ENCODE measurements at regions not wholly inside any gene's neighbourhood (a gene's known extent, or its start where the extent isn't known, plus 50 kb on each side); places are given as distances from the start of the nearest gene placed in this dataset.
"Not testable (repeated sequence)": the region's sequence is repeated elsewhere in the genome, so short reads cannot be mapped to it uniquely, and the experiment has no call there.

DNA sequence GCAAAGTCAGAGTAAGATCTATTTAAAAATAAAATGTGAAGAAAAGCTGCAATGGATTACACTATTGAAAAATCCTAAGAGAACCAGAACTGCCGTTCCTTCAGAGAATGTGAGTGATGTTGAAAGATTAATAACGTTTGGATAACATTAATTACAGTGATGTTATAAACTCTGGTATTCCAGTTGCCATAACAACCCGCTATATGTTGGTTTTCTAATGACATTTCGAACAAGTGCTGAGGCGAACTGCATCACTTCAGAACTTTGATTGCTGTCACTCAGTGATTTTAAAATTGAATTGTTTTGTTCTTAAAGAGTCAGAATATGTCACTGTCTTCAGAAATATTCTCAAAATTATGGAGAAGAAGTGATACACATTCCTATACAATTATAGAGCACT lies 89.4 kb upstream of the KIF2A start:
- DNase-seq (ENCODE audit: low spot score) = not testable (repeated sequence)

DNA sequence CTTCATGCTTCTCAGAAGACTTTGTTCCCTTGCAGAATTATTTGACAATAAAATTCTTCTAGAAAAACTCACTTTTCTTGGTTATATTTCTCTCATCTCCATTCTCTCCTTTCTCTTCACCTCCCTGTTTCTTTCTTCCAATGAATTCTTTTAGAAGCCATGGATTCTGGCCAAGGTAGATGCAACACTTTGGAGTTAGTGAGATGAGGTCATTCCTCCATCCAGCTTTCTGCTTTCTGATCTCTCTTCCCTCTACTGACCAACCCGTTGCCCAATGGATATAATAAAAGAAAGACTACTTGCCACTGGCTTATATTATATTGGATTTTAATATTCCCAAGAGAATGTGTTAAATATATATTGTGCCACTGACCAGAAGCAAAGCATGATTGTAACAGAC lies 88.9 kb upstream of the KIF2A start:
- DNase-seq (ENCODE audit: low spot score) = not testable (repeated sequence)

DNA sequence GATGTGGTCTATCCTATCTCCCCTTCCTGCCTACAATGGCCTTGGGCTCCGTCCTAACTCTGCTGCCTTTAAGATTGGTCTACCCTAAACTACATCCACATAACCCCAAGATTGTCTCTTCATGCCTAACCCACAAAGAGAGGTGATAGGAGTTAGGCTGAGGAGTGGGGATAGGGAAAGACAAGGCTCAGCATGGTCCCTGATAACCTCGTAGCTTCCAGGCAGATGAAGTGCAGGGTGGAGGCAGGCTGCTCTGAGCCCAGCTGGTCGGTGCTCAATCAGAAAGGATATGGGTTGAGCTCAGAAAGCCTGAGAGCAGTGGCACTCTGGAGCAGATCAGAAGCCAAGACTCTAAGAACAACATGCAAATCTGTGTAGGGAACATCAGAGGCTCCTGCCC lies 87.1 kb upstream of the KIF2A start:
- DNase-seq (ENCODE audit: low spot score) = not testable (repeated sequence)

DNA sequence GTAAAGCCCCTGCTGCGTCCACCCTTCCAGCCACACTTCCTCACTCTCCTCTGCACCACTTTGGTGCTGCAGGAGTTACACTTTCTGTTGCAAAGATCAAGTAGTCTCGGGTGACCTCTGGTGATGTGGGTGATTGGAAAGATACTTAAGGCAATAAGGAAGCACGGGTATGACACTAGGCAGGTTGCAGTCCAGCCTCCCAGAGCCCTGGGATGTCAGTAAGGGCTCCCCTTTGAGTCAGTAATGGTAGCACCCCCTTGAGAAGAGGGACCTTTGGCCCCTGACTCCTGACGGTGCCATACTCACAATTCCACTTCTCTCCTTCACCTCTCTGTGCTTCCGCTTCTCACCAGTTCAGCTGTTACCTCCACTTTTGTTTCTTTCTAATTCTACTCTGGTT lies 84.1 kb upstream of the KIF2A start:
- DNase-seq (ENCODE audit: low spot score) = not testable (repeated sequence)

DNA sequence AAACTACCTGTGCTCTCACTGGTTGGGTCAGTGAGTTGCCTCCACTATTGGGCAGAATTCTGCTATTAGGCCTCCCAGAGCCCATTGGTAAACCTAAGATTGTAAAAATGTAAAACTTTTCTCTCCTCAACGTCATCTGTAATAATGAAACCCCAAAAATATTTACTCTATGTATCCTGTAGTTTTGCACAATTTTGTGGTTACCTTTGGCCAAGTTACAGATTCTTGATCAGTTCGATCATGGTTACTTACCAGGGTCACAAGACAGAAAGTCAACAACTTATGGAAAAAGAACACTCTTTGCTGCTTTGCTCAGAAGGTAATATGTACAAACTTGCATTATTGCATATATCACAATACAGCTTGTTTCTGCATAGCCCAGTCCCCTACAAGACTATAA lies 83.7 kb upstream of the KIF2A start:
- not testable (repeated sequence) for DNase-seq (ENCODE audit: low spot score)

DNA sequence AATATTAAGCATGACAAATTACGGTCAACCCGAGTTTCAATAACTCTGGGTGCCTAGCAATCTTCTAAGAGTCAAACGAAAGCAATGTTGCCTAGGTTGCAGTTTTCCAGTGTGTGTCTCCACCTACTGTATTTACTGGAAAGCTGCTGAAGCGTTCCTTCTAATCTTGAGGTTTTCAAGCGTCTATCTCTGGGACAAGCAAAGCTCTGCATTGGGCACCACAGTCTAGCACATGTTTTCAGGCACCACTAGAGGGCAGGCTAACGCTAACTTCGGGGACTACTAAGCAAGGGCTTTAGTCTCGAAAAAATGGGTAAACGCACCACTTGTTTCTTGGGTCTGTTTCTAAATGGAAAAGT lies 82.7 kb upstream of the KIF2A start:
- DNase-seq (ENCODE audit: low spot score) = not testable (repeated sequence)

DNA sequence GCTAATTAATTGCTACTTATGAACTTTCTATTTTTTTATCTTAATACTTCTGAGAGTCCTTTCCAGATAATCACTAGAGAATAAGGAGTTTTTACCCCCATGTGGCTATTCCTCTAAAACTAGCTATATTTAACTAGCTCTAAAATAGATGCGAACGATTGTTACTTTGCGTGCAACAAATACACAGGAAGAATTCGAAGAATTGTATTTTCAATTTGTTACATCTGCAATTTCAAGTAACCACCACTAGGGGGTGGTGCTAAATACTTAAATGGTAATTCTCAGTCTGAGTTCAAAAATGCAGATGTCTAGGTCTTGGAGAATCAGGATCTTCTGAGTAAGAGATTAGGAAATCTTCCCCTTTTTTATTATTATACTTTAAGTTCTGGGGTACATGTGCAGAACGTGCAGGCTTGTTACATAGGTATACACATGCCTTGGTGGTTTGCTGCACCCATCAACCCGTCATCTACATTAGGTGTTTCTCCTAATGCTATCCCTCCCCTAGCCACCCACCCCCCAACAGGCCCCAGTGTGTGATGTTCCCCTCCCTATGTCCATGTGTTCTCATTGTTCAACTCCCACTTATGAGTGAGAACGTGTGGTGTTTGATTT lies 80.9 kb upstream of the KIF2A start:
- DNase-seq (ENCODE audit: low spot score) = not testable (repeated sequence)

DNA sequence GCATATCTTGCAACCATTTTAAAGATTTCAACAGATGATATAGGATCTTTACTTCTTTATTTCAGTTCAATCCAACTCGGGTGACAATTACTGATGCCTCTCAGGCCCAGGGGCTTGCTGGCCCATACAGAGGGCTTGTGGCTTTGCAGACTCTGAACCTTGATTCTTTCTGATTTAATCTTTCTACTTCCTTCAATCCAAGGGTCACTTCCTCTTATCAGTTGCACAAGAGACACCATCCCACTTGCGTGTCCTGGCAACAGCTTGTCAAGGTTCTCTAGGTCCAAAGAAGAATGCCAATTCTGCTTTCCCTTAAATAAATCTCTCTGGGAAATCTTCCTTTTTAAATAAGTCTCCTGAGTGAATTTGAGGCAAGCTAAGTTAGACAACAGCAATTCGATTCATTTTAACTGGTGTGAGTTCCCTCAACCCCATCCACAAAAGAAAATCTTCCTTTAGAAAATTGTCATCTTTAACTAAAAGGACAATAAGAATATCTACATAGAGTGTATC lies 75.1 kb upstream of the KIF2A start:
- DNase-seq (ENCODE audit: low spot score) = not testable (repeated sequence)

DNA sequence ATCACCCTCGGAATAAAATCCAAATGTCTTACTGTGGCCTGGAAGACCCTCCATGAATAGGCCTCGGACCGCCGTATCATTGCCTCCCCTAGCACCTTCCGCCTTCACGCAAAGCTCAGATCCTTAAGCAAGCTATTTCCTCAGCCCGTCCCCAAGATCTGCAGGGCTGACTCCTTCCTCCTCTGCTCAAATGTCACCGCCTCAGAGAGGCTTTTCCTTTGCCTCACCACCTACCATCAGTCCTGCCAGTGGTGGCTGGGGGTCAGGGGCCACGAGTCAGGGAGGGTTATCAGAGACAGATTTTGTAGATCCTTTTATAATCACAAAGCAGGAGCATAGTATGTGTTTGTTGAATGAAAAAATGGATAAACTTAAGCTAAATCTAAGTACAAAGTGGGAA lies 74.4 kb upstream of the KIF2A start:
- DNase-seq (ENCODE audit: low spot score) = no peak

DNA sequence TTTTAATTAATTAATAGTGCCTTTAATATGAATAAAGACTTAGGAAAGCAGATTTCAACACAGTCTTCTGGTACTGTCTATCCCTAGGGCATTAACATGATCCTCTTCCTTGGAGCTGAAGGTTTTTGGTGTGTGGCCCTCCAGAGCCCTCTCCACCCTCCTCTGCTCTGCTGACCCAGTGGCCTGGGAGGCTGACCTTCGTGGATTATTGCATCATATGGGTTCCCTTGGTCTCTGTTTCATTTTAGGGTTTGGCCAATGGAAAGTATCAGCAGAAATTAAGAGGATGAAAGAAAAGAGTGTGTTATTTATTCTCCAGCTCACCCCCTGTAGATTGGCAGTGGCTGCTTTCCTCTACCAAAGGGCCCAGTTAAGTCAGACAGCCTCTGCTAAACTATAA lies 73.8 kb upstream of the KIF2A start:
- not testable (repeated sequence) for DNase-seq (ENCODE audit: low spot score)

DNA sequence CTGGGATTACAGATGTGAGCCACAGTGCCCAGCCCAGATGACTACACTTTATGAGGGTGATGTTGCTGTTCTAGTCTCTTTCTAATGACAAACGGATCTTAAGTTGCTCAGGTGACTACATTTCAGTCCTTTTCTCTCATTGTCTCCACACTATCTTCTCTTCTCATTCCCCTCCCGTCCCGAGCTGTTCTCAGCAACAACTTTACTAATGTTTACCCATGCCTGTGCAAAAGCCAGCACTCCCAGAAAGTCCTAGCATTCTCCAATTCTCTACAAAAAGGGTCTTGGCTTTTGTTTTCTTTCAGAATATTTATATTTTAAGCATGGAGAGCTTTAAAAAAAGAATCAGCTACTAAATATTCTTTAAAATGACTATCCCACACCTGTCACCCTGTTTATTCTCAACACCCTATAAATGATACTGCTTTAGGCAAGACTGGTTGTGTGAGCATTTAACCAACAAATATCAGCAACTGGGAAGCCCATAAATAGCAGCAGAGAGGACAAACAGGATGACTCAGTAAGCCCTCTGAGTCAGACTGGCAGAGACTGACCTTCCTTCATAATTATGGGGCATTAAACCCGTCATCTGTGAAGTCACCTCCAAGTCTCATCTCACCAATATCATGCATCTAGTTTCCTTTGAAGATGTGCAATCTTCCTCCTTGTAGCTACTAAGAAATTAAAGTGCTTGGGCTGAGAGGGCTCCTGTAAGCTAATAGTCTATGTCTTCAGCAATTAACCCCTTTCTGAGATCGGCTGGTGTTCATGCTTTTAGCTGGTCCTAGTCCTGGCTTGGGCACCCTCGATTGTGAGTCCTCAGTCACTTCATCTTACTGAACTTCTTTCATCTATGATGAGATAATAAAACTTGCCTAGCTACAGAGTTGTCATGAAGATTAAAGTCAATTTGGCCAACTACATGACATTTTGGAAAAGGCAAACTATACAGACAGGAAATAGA lies 72.6 kb upstream of the KIF2A start:
- not testable (repeated sequence) for DNase-seq (ENCODE audit: low spot score)

DNA sequence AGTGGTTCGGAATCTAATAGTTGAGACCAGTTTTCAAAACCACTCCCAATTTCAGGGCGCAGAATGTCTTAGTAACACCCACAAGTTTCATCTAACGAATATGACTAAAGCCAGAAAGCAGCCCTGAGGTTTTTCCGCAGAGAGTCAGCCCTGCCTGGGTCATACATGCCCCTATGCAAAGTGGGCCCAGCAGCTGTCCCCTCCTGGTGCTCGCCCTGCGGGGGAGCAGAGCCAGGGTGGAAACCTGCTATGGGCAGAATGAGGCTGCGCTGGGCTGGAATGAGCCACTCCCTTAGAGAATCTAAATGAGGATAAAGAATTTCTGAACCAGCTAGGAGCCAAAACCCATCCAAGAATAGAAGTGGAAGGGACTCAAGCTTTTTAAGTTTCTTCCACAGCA lies 69.4 kb upstream of the KIF2A start:
- DNase-seq (ENCODE audit: low spot score) = not testable (repeated sequence)

DNA sequence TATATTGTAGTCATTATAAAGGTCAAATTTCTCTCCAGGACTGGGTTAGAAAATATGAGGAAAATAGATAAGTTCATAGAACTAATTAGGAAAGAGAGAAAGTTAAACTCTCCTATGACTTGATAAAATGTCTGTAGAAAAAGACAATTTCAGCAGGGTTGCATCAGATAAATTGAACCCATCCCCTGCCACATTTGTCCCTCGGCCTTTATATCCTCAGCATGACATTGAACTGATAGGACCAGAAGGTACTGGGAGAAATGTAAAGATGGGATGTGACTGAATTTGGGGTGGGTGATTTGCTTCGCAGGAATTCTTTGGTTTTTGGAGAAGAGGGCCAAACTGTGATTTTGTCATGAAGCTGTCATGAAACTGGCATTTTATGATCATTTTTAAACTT lies 68.1 kb upstream of the KIF2A start:
- not testable (repeated sequence) for DNase-seq (ENCODE audit: low spot score)

DNA sequence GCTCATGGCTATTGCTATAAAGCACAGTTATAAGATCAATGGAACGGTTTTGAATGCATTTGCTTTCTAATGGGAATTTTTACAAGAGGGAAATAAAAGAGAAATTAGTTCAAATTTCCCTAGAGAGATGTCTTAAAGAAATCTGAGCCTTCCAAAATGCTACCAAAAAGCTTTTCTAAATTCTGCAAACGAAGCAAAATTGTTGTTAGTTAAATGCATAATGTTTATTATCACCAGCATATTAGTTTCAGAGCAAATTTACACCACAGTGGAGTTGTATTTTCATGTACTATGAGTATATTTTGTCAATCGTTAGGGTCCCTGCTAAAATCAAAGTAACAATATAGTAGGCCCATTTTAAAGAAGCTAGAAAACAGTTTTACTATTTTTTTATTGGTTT lies 67.4 kb upstream of the KIF2A start:
- not testable (repeated sequence) for DNase-seq (ENCODE audit: low spot score)

DNA sequence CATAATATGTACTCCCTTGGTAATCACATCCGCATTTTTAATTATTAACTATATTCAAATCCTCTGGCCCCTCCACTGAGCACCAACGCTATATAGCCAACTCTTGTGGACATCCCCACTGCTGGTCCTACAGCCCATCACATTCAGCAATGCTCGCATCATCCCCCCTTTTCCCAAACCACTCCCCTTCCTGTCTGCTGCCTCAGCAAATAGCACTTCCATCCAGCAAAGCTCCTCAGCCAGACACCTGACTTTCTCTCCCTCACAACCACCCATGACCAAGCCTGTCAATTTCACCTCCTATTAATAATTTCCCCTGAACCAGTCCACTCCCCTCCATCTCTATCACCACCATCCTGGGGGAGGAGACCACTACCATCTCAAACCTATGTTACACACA lies 65.5 kb upstream of the KIF2A start:
- not testable (repeated sequence) for DNase-seq (ENCODE audit: low spot score)

DNA sequence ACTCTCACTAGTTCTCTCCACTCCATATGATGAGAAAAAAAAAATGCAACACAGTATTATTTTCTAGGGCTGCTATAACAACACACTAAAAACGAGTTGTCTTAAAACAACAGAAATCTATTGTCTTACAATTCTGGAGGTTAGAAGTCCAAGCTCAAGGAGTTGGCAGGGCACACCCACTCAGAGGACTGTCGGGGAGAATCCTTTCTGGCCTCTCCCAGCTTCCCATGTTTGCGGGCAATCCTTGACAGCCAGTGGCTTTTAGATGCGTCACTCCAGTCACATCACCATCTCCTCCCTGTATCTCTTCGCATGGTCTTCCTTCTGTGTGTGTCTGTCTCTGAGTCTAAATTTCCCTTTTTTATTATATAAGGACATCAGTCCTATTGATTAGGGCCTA lies 64.0 kb upstream of the KIF2A start:
- not testable (repeated sequence) for DNase-seq (ENCODE audit: low spot score)

DNA sequence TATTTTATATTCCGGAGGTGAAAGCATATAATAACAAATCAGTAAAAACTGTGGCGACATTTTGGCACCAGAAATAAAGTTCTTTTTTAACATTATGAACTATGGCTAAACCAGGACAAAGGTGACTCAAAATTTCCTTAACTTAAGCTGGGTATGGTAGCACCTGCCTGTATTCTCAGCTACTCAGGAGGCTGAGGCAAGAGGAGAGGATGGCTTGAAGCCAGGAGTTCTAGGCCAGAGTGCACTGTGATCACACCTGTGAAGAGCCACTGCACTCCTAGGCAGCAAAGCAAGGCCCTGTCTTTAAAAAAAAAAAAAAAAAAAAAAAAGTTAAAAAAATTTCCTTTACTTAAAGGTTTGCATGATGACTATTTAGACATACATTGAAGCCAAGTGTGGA lies 63.0 kb upstream of the KIF2A start:
- DNase-seq (ENCODE audit: low spot score) = not testable (repeated sequence)

DNA sequence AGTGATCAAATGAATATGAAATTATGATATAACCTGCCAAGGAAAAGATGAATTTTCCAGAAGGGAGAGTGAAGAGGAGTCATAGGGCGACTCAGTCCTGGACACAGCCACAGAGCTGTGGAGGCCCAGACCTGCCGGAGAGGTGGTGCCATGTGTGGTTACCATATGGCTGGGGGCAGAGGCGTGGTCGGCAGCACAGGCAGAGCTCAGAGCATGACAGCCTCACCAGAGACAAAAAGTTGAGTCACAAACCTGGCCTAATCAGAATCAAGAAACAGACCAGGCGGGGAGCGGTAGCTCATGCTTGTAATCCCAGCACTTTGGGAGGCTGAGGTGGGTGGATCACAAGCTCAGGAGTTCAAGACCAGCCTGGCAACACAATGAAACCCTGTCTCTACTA lies 57.8 kb upstream of the KIF2A start:
- not testable (repeated sequence) for DNase-seq (ENCODE audit: low spot score)

DNA sequence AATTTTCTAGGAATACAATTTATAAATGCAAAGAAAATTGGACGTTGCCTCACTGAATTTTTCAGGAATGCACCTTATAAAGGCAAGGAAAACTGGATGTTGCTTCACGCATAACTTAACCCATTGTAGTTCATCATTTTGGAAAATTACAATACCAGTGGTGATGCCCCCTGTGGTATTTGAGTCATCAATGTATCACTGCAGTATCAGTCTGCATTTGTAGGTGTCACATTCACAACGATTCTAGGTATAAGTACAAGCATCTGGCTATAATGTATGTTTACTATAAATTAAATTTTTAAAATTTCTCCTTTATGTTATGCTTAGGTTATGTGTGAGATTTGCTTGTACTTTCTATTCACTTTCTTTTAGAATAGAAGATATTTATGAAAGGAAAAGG lies 55.9 kb upstream of the KIF2A start:
- DNase-seq (ENCODE audit: low spot score) = not testable (repeated sequence)

DNA sequence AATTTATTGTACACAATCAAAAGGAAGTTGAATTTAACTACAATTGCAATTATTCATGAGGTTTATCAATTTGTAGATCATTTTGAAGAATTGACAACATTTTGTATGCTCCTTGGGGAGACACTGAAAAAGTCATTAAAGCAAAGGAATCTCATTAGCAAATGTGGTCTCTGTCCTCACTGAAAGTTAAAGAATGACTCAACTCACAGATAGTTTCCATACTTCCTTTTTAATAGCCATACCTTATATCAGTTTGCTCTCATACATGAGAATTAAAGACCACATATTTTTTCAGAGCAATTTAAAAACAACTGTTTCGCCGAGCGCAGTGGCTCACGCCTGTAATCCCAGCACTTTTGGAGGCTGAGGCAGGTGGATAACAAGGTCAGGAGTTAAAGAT lies 55.1 kb upstream of the KIF2A start:
- DNase-seq (ENCODE audit: low spot score) = not testable (repeated sequence)

DNA sequence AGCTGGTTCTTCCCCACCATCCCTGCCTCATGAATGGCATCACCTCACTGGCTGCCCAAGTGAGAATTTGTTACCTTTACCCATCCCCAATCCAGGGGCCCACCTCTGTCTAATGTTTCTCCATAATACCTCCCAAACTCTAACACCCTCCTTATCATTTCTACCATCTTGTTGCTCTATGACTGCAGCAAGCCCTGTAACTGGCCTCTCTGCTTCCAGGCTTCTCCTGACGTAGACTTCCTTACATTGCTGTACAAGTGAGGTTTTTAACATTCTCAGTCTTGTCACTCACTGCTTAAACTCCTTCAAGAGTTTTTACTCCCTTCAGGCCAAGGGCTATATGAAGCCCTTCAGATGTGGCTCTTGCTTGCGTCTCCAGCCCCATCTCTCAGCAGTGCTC lies 53.5 kb upstream of the KIF2A start:
- not testable (repeated sequence) for DNase-seq (ENCODE audit: low spot score)

DNA sequence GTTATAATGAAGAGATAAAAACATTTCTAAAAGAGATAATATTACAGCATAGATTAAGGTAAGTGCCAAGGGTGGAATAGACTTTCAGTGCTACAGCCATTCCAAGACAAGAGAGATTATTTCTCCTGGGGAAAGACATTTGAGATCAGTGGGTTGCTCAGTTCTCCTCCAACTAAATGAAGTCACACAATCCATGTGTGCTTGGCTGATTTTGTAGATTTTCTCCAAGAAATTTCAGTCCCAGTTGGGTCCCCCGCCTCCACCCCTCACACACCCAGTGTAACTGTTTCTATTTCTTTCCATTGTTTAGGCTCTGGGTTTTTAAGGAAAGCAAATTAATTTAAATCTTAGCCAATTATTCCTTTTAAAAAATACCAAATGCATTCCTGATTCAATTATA lies 50.5 kb upstream of the KIF2A start:
- not testable (repeated sequence) for DNase-seq (ENCODE audit: low spot score)
